ENCODE measurements at regions not wholly inside any gene's neighbourhood (a gene's known extent, or its start where the extent isn't known, plus 50 kb on each side); places are given as distances from the start of the nearest gene placed in this dataset.

DNA sequence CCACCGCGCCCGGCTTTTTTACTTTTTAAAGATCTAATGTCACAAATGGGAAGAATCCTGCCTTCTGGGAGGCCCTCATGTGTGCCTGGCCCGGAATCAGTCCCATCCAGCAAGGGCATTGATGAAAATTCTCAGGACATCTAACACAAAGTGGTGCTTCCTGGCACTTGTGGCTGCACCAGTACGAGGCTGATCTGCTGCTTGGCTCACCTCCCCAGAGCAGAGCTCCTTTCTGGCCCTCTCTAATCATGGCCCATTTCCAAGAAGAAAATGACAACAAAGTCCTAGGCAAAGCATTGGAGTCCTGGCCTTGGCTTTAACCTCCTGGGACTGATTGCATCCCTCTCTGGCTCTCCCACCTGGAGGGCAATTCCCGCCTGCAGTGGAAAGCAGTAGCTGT lies 50.7 kb upstream of the SIAH1 start:
- TF ChIP-seq, protein P1, sequence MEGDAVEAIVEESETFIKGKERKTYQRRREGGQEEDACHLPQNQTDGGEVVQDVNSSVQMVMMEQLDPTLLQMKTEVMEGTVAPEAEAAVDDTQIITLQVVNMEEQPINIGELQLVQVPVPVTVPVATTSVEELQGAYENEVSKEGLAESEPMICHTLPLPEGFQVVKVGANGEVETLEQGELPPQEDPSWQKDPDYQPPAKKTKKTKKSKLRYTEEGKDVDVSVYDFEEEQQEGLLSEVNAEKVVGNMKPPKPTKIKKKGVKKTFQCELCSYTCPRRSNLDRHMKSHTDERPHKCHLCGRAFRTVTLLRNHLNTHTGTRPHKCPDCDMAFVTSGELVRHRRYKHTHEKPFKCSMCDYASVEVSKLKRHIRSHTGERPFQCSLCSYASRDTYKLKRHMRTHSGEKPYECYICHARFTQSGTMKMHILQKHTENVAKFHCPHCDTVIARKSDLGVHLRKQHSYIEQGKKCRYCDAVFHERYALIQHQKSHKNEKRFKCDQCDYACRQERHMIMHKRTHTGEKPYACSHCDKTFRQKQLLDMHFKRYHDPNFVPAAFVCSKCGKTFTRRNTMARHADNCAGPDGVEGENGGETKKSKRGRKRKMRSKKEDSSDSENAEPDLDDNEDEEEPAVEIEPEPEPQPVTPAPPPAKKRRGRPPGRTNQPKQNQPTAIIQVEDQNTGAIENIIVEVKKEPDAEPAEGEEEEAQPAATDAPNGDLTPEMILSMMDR (IDR thresholded peaks at IDR 0.05): no peak
- TF ChIP-seq, protein P2, sequence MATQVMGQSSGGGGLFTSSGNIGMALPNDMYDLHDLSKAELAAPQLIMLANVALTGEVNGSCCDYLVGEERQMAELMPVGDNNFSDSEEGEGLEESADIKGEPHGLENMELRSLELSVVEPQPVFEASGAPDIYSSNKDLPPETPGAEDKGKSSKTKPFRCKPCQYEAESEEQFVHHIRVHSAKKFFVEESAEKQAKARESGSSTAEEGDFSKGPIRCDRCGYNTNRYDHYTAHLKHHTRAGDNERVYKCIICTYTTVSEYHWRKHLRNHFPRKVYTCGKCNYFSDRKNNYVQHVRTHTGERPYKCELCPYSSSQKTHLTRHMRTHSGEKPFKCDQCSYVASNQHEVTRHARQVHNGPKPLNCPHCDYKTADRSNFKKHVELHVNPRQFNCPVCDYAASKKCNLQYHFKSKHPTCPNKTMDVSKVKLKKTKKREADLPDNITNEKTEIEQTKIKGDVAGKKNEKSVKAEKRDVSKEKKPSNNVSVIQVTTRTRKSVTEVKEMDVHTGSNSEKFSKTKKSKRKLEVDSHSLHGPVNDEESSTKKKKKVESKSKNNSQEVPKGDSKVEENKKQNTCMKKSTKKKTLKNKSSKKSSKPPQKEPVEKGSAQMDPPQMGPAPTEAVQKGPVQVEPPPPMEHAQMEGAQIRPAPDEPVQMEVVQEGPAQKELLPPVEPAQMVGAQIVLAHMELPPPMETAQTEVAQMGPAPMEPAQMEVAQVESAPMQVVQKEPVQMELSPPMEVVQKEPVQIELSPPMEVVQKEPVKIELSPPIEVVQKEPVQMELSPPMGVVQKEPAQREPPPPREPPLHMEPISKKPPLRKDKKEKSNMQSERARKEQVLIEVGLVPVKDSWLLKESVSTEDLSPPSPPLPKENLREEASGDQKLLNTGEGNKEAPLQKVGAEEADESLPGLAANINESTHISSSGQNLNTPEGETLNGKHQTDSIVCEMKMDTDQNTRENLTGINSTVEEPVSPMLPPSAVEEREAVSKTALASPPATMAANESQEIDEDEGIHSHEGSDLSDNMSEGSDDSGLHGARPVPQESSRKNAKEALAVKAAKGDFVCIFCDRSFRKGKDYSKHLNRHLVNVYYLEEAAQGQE (IDR thresholded peaks at IDR 0.05; ENCODE audit: insufficient read depth in 1 of 2, low read depth in 2 of 2, low read length in 1 of 2): no peak
- TF ChIP-seq SIN3A (IDR thresholded peaks at IDR 0.05; ENCODE audit: borderline replicate concordance, insufficient read depth, low read depth, low read length) (no peak), POLR2AphosphoS5 (IDR thresholded peaks at IDR 0.05; ENCODE audit: low read depth, low read length) (no peak), TCF7L2 (IDR thresholded peaks at IDR 0.05; ENCODE audit: low read depth, low read length) (no peak)

All from Panc1 (cell line).